ENCODE measurements at regions not wholly inside any gene's neighbourhood (a gene's known extent, or its start where the extent isn't known, plus 50 kb on each side); places are given as distances from the start of the nearest gene placed in this dataset.
A peak's percentile ranks its signal among the peaks of the same experiment; 100 is the strongest.

DNA sequence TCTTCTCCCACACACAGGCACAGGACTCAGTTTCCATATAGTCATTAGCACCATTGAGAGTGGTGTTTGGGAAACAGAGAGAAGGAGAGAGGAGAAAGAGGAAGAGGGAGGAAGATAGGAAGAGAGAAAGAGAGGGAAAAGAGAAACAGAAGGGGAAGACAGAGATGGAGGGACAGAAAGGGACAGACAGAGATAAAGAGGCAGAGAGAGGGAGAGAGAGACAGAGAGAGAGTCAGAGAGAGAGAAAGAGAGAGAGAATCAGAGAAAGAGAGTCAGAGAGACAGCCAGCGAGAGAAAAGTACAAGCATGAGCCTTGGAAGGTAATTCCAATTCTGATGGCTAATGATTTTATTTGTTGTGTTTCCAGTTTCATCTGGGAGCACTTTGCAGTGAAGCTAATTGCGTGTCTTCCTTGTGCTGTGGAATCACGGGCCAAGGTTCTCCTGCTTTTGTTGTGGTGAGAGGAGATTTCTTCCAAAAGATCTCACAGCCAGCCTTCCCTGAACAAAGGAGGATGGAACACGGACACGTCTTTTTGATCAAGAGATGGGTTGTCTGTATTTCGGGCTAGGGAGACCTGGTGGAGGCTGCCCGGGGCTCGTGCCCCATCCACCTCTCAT, 153.6 kb upstream of the TWIST2 start:
- DNase-seq (ENCODE audit: low spot score in 2 of 2, unreplicated experiment in 2 of 2) = no peak
- TF ChIP-seq, protein P1, sequence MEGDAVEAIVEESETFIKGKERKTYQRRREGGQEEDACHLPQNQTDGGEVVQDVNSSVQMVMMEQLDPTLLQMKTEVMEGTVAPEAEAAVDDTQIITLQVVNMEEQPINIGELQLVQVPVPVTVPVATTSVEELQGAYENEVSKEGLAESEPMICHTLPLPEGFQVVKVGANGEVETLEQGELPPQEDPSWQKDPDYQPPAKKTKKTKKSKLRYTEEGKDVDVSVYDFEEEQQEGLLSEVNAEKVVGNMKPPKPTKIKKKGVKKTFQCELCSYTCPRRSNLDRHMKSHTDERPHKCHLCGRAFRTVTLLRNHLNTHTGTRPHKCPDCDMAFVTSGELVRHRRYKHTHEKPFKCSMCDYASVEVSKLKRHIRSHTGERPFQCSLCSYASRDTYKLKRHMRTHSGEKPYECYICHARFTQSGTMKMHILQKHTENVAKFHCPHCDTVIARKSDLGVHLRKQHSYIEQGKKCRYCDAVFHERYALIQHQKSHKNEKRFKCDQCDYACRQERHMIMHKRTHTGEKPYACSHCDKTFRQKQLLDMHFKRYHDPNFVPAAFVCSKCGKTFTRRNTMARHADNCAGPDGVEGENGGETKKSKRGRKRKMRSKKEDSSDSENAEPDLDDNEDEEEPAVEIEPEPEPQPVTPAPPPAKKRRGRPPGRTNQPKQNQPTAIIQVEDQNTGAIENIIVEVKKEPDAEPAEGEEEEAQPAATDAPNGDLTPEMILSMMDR (IDR thresholded peaks at IDR 0.05; ENCODE audit: unreplicated experiment) = no peak
- no peaks in the 10 kb centered on the region for H3K36me3 Mint-ChIP-seq
- H3K4me1 Mint-ChIP-seq = peaks cover 20% of the 10 kb centered on the region
- H3K9me3 Mint-ChIP-seq = no peaks in the 10 kb centered on the region
- H3K27me3 Mint-ChIP-seq (ENCODE audit: low read depth) = peaks cover 9% of the 10 kb centered on the region
- H3K4me3 Mint-ChIP-seq = no peak overlapping the region
- no peak overlapping the region for H3K27ac Mint-ChIP-seq

DNA sequence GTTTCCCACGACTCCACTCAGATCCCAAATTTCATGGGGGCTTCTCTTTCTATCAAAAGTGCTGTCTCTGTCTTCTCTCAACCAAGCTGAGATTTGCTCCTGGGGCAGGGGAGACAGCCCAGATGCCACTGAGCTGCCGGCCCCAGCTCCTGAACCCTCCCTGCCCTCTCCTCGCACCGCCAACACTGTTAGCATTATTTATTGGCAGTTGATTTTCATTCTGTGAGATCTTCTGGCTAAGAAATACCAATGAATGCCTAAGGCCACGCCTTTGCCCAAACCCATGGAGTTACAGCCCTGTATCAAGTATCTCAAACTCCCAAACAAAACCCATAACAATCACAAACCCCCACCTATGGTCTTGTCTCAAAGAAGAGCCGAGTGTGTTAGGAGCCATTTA, 153.0 kb upstream of the TWIST2 start:
- no peaks in the 10 kb centered on the region for H3K36me3 Mint-ChIP-seq
- H3K27ac Mint-ChIP-seq = peak overlapping the region; percentile 9
- no peak for DNase-seq (ENCODE audit: low spot score in 2 of 2, unreplicated experiment in 2 of 2)
- peaks cover 23% of the 10 kb centered on the region for H3K4me1 Mint-ChIP-seq
- no peaks in the 10 kb centered on the region for H3K9me3 Mint-ChIP-seq
- H3K4me3 Mint-ChIP-seq = no peak overlapping the region
- peaks cover 6% of the 10 kb centered on the region for H3K27me3 Mint-ChIP-seq (ENCODE audit: low read depth)
- TF ChIP-seq, protein P1 (IDR thresholded peaks at IDR 0.05; ENCODE audit: unreplicated experiment) = no peak

DNA sequence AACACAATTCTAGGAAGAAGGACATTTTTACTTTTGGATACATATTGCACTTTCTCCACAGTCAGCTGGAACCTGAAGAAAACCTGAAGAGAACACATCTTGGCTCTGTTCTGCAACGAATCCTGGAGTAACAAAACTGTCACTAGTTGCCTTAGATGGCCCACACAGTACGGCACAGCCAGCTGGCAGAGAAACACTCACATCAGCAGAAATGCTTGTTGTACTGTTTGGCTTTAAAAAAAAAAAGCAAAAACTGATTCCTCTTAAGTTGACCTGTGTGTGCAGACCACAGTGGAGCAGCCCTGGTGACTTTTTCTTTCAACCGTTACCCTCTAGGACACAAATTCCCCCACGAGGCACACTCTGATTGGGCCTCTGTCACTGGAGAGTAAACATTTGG, 152.3 kb upstream of the TWIST2 start:
- H3K4me1 Mint-ChIP-seq = peaks cover 23% of the 10 kb centered on the region
- H3K36me3 Mint-ChIP-seq = no peaks in the 10 kb centered on the region
- TF ChIP-seq, protein P1 (IDR thresholded peaks at IDR 0.05; ENCODE audit: unreplicated experiment) = no peak
- peak overlapping the region; percentile 69 for H3K27ac Mint-ChIP-seq
- peaks cover 2% of the 10 kb centered on the region for H3K27me3 Mint-ChIP-seq (ENCODE audit: low read depth)
- DNase-seq (ENCODE audit: low spot score in 2 of 2, unreplicated experiment in 2 of 2) = no peak
- H3K9me3 Mint-ChIP-seq = no peaks in the 10 kb centered on the region
- no peak overlapping the region for H3K4me3 Mint-ChIP-seq

DNA sequence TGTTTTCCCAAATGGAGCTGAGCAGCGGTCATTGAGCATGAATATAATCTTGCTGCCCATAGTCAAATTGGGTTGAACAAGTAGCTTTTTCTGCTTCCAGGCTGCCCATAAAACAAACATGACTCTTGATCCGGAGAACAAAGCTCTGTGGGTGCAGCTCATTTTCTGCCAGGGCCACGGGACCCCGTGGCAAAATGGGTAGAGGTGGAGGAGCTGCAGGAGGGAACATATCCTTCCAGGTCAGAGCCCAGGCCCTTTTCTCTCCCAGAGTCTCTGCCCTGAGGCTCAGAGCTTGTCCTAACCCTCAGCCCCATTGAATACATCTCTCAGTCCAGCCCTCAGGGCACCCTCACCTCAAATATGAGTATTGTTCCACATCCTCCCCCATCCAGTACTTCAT, 151.6 kb upstream of the TWIST2 start:
- Mint-ChIP-seq H3K27ac (peak overlapping the region; percentile 41), H3K4me1 (peaks cover 23% of the 10 kb centered on the region), H3K27me3 (ENCODE audit: low read depth) (peaks cover 2% of the 10 kb centered on the region), H3K36me3 (no peaks in the 10 kb centered on the region), H3K9me3 (no peaks in the 10 kb centered on the region), H3K4me3 (no peak overlapping the region)
- TF ChIP-seq, protein P1 (IDR thresholded peaks at IDR 0.05; ENCODE audit: unreplicated experiment) = no peak
- no peak for DNase-seq (ENCODE audit: low spot score in 2 of 2, unreplicated experiment in 2 of 2)

DNA sequence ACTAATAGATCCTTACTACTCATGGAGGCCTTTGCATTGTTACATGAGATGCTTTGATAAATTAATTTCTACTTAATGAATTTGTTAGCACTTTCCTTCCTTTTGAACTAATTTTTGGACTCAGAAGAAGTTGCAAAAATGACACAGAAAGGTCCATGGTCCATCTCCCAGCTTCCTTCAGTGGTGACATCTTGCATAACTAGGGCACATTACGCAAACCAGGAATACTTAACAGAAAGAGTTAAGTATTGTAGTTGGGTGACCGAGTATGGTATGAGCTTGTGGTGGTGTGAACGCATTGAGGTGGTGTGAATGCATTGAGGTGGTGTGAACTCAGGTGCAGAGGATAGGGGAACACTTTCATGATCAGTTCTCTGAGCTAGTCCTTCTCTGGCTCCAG, 151.1 kb upstream of the TWIST2 start:
- H3K9me3 Mint-ChIP-seq = no peaks in the 10 kb centered on the region
- no peak overlapping the region for H3K27ac Mint-ChIP-seq
- H3K4me1 Mint-ChIP-seq = peaks cover 24% of the 10 kb centered on the region
- no peak overlapping the region for H3K4me3 Mint-ChIP-seq
- H3K36me3 Mint-ChIP-seq = no peaks in the 10 kb centered on the region
- no peak for DNase-seq (ENCODE audit: low spot score in 2 of 2, unreplicated experiment in 2 of 2)
- peaks cover 2% of the 10 kb centered on the region for H3K27me3 Mint-ChIP-seq (ENCODE audit: low read depth)
- TF ChIP-seq, protein P1 (IDR thresholded peaks at IDR 0.05; ENCODE audit: unreplicated experiment) = no peak
